ENCODE measurements at regions not wholly inside any gene's neighbourhood (a gene's known extent, or its start where the extent isn't known, plus 50 kb on each side); places are given as distances from the start of the nearest gene placed in this dataset.

DNA sequence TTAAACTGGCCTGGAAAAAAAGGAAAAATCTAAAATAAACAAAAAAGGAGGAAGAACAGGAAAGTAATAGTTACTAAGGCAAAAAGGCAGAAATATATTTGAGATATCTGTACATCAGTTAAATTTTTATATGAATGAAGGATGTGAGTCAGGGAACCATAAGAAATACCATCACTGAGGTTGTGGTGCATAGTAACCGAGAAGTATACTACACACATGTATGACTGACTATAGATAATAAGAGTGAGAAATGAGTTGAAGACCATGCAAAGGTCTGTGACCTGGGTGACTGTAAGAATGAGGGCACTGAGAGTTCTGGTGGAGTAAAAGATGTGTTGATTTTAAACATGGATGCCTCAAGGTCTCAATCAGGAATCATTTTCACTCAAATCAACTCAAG, 220.6 kb upstream of the FAM241A start (continued):
- TF ChIP-seq BACH1 (IDR thresholded peaks at IDR 0.05; ENCODE audit: borderline replicate concordance) (no peak), MXI1 (IDR thresholded peaks at IDR 0.05; ENCODE audit: low read depth, low read length) (no peak), BRCA1 (IDR thresholded peaks at IDR 0.05; ENCODE audit: low read depth, low read length) (no peak), MTA2 (IDR thresholded peaks at IDR 0.05; ENCODE audit: low read depth) (no peak), JUNB (IDR thresholded peaks at IDR 0.05) (no peak), NR2C1 (IDR thresholded peaks at IDR 0.05) (no peak), JUND (IDR thresholded peaks at IDR 0.05; ENCODE audit: low read depth, low read length) (no peak), BHLHE40 (IDR thresholded peaks at IDR 0.05; ENCODE audit: borderline replicate concordance in 1 of 2, low read depth in 2 of 2, low read length in 1 of 2) (no peak), ZBTB4 (CRISPR knock-in tag; IDR thresholded peaks at IDR 0.05) (no peak)
- TF ChIP-seq, protein P1, sequence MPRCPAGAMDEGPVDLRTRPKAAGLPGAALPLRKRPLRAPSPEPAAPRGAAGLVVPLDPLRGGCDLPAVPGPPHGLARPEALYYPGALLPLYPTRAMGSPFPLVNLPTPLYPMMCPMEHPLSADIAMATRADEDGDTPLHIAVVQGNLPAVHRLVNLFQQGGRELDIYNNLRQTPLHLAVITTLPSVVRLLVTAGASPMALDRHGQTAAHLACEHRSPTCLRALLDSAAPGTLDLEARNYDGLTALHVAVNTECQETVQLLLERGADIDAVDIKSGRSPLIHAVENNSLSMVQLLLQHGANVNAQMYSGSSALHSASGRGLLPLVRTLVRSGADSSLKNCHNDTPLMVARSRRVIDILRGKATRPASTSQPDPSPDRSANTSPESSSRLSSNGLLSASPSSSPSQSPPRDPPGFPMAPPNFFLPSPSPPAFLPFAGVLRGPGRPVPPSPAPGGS (IDR thresholded peaks at IDR 0.05; ENCODE audit: borderline replicate concordance, insufficient read depth, low read depth, low read length, poor library complexity, severe bottlenecking), result no peak
- TF ChIP-seq, protein P2, sequence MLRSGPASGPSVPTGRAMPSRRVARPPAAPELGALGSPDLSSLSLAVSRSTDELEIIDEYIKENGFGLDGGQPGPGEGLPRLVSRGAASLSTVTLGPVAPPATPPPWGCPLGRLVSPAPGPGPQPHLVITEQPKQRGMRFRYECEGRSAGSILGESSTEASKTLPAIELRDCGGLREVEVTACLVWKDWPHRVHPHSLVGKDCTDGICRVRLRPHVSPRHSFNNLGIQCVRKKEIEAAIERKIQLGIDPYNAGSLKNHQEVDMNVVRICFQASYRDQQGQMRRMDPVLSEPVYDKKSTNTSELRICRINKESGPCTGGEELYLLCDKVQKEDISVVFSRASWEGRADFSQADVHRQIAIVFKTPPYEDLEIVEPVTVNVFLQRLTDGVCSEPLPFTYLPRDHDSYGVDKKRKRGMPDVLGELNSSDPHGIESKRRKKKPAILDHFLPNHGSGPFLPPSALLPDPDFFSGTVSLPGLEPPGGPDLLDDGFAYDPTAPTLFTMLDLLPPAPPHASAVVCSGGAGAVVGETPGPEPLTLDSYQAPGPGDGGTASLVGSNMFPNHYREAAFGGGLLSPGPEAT (IDR thresholded peaks at IDR 0.05; ENCODE audit: low read depth), result no peak
- TF ChIP-seq, protein P3, sequence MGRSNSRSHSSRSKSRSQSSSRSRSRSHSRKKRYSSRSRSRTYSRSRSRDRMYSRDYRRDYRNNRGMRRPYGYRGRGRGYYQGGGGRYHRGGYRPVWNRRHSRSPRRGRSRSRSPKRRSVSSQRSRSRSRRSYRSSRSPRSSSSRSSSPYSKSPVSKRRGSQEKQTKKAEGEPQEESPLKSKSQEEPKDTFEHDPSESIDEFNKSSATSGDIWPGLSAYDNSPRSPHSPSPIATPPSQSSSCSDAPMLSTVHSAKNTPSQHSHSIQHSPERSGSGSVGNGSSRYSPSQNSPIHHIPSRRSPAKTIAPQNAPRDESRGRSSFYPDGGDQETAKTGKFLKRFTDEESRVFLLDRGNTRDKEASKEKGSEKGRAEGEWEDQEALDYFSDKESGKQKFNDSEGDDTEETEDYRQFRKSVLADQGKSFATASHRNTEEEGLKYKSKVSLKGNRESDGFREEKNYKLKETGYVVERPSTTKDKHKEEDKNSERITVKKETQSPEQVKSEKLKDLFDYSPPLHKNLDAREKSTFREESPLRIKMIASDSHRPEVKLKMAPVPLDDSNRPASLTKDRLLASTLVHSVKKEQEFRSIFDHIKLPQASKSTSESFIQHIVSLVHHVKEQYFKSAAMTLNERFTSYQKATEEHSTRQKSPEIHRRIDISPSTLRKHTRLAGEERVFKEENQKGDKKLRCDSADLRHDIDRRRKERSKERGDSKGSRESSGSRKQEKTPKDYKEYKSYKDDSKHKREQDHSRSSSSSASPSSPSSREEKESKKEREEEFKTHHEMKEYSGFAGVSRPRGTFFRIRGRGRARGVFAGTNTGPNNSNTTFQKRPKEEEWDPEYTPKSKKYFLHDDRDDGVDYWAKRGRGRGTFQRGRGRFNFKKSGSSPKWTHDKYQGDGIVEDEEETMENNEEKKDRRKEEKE (IDR thresholded peaks at IDR 0.05), result no peak
